NOMO-1 (cell line): ENCODE measurements at regions not wholly inside any gene's neighbourhood (a gene's known extent, or its start where the extent isn't known, plus 50 kb on each side); places are given as distances from the start of the nearest gene placed in this dataset.
"Not testable (repeated sequence)": the region's sequence is repeated elsewhere in the genome, so short reads cannot be mapped to it uniquely, and the experiment has no call there.

Experiments
- DNase-seq, 2 experiments: peaks; one replicate each; lab custom pipeline; 2025; ENCODE audit not compliant: unreplicated experiment in 2 of 2; lab: John Stamatoyannopoulos, UW

- no peak for DNase-seq
Measured at GRCh38 chr7:69263550-69263949, 334.7 kb upstream of the AUTS2 start.

DNA sequence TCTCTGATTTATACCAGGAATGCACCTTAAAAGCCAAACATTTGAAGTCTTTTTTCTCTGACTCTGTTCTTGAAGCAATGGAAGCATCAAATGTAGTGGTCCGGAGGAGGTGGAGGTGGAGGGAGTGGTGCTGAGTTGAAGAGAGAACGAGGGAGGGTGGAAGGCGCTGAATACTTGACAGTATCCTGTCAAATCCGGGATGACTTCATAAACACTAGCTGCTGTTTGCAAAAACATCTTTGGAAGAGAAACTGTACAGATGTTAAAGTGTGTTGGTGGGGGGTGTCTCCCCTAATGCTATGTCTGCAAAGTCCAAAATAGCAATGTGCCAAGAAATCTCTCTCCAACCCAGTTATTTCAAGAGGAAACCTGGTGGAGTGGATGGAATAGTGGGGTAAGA lies 328.5 kb upstream of the AUTS2 start:
- no peak for DNase-seq

- no peak for DNase-seq
Measured at GRCh38 chr7:69272101-69272500, 326.2 kb upstream of the AUTS2 start.

DNA sequence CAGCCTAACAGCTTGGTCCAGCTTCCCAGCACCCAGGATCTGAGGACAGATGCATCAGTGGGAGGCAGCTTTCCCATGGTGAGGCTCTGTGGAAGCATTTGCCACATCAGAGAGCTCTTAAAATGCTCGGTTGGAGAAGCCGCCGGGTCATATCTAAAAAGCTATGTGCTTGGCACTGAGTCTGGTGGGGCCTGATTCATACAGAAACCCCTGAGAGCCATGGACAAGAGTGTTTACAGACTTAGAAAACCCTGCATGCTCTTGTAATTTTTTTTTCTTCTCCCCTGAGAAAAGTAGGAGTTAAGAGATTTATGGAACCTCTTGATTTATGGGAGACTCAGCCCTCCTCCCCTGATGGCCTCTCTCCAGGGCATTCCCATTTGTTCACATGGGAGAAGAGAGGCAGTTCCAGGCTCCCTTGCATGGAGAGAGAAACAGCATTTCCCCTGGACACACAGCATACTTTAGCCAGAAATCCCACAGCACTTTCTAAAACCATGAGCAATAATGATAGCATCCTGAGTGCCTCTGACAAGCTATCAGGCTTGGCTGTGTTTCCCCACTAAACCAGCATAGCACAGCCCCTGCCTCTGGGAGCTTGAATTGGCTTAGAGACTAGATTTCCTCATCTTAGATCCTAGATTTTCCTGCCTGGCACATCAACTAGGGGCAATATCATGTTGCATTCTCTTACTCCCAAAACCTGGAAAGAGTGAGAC lies 322.1 kb upstream of the AUTS2 start:
- DNase-seq, result no peak

DNA sequence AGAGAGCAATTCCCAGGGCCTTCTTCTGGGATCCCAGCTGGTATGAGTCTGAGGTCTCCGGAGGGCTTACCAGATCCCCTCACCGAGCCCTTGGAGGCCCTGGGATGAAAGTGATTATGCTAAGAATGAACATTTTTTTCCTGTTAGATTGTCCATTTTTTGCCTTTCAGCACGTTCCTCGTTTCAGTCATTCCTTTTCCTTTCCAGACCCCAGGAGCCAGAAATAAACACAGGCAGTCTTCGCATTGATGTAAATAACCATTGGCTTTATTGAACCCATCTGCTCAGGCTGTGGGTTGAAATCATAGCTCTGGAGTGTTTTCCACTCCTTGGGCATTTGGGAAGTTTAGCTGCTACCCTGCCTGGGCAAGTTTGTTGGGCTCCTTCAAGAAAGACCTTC lies 320.9 kb upstream of the AUTS2 start:
- DNase-seq, result no peak

GRCh38 chr7:69282946-69283345 lies 315.3 kb upstream of the AUTS2 start:
- DNase-seq, result no peak

DNA sequence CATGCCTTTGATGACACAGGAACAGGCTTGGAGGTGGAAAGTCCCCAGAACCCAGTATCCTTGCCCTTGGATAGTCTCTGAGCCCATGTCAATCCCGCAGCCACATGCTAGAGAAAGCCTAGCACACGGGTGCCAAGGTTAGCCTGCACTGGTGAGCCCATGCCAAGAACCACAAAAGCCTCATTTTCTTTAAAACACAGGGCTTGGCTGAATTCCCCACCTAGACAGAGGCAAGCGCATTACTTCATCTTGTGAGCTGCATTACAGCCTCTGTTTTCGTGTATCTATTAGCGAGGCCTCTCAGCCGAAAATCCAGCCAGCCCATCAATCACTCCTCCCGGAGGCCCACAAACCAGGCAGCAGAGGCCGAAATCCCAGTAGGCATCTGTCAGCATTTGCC lies 314.9 kb upstream of the AUTS2 start:
- DNase-seq, result no peak

- DNase-seq, result no peak
Measured at GRCh38 chr7:69285854-69286253, 312.4 kb upstream of the AUTS2 start.

- no peak for DNase-seq
Measured at GRCh38 chr7:69295977-69296376, 302.3 kb upstream of the AUTS2 start.

DNA sequence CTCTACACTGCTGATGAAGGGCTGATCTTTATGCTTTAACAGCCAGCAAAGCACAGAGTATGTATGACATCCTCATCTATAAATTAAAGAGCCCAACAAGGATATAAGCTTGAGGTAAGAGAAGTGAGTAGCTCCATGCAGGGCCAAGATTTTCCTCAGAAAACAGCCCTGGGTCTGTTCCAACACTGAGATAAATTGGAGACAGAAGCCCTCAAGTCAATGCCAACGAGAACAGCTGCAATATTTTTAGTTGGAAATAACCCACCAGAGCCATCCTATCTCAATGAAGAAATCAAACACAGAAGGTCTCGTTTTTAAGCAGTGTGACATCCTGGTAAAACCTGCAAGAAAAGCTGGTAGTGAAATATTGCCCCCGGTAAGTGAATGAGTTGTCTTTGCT lies 297.0 kb upstream of the AUTS2 start:
- DNase-seq, result no peak

- DNase-seq, result no peak
Measured at GRCh38 chr7:69309601-69310000, 288.7 kb upstream of the AUTS2 start.

GRCh38 chr7:69311489-69311888 lies 286.8 kb upstream of the AUTS2 start:
- no peak for DNase-seq

DNA sequence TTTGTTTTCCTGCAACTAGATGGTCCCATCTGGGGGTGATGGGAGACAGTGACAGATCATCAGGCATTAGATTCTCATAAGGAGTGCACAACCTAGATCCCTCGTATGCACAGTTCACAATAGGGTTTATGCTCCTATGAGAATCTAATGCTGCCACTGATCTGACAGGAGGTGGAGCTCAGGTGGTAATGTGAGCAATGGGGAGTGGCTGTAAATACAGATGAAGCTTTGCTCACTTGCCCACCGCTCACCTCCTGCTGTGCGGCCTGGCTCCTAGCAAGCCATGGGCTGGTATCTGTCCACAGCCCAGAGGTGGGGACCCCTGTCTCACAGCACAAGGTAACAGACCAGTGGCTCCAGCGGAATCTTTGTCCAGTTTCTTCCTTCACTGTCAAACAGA lies 284.4 kb upstream of the AUTS2 start:
- DNase-seq, result not testable (repeated sequence)

DNA sequence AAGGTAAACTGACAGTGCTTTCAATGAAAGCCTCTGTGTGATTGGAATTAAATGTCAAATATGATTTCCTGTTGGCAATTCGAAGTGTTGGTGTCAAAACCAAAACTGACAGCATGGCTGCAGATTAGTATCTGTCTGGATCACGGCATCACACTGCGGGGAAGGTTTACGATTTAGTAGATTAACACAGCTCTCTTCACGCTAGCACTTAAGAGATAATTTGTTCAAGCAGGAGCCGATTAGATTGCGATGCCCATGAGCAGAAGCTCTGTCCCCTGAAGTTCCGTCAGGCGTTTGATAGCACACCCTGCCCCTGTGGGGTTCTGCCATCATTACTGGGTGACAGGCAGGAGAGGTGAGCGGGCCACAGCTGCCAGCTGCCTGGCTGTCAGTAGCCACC lies 279.5 kb upstream of the AUTS2 start:
- no peak for DNase-seq

DNA sequence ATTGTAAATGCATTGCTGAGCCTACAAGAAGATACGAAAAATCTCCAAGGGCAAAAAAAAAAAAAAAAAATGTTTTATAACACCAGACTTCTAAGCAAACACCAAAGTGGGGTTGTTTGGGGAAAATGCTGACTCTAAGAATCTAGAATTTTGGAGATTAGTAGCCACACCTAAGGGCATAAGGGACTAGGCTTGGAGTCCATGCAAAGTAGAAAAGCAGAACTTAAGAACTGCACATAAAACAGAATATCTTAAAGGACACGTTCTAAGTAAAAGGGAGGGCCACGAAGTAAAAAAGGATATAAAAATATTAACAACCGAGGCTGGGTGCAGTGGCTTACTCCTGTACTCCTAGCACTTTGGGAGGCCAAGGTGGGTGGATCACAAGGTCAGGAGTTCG lies 269.8 kb upstream of the AUTS2 start:
- no peak for DNase-seq

DNA sequence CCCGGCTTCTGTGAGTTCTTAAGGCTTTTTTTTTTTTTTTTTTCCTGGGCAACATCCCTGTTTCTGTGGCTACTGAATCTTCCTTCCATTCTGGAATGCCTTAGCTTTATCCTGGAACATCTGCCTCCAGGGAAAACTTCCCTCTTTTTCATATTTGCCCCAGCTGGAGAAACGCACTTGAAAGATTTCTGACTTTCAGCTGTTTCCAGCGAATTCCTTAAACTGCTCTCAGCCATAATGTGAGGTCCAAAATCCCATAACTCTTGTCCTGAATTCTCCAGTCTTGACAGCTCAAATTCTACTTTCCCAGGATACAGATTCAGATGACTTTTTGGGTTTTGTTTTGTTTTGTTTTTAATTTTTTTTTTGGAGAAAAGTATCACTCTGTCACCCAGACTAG lies 263.6 kb upstream of the AUTS2 start:
- DNase-seq, result no peak

GRCh38 chr7:69335331-69335730 lies 262.9 kb upstream of the AUTS2 start:
- no peak for DNase-seq

DNA sequence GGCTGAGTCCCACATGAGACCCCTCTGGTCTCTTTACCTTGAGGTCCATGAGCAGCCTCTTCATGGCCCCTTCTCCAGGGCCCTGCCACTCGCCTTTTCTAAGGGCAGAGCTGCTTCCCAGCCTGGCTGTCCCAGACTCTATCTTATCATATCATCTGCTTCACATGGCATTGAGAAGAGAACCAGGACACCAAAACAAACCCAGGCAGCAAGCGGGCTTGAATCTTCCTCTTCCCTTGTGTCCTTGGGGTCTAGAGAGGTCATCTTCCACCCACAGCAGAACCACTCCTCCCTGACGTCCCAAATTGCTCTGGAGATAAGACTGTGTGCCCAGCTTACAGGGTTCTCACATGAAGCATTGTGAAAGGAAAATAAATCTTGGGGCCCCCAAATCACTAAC lies 261.3 kb upstream of the AUTS2 start:
- DNase-seq, result no peak

DNA sequence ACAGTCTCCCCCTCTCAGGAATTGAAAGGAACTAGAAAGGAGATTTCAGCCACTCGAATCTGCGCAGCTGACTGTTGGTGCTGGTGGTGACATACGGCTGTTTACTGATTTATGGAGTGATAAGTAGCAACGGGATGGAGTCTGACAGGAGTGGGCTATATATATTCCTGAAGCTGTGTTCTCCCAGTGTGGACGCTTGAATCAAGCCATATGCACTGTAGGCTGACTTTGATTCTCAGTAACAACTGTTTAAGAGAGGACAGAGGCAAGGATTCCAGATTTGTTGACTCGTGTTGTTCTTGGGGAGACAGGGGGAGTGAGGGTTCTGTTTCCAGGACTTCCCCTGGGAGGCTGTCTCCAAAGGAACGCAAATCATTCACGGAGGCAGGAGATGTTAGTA lies 260.1 kb upstream of the AUTS2 start:
- no peak for DNase-seq

DNA sequence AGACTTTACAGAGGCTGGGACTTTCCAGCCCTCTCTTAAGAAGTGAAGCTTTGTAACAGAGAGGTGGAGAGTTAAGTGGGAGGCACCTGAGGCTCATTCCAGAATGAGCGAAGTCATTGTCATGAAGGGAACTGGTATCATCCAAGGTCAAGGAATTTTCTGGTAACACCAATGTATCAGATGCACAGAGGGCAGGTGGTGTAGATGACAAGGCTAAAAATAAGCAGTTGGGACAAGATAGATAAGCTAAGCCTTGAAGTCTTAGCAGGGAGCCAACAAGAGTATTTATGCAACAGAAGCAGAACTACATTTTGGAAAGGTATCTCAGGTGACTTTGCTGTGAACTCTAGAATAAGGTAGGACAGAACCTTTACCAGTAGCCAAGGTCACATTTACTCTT lies 257.0 kb upstream of the AUTS2 start:
- no peak for DNase-seq

DNA sequence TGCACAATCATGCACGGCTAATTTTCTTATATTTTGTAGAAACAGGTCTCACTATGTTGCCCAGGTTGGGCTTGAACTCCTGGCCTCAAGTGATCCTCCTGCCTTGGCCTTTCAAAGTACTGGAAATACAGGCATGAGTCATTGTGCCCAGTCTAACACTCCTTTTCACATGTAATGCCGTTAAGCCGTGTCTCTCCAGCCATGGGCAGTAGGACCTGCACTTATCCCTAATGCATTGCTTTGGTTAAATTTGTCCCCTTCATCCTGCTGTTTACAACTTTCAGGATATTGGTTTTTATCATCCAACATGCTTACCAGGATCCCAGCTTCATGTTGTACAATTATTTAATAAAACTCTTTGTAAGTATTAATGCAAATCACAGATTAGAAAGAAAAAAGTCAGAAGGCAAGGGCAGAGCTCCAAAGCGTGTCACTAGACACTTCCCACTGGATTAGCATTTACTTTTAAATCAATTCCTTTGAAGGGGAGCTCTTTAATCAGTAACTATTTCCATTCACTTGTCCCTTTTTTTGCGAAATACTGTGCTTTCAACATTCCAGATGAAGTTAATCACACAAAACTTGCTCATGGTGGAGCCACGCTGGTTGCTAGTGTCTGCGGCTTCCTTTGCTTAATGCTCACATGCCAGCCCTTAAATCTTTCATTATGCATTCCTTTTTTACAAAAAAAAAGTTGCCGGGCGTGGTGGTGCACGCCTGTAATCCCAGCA lies 256.0 kb upstream of the AUTS2 start:
- DNase-seq, result no peak

DNA sequence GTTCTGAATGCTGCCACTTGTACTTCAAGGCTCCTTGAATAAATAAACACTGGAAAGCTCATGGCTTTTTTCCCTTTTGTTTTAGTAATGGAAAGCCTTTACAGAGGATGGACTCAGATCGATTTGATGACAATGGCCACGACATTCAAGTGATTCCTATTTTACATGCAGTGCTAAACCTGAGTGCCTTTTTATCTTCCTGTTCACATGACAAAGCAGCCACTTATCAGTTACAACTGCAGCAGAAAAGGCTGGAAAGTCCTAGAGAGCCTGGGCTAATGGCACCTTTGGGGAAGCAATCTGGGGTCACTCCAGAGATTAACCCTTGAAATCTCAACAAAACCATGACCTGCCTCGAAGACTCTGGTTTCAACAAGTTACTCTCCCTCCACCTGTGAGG lies 249.0 kb upstream of the AUTS2 start:
- no peak for DNase-seq
